Right lobe of liver (tissue), 6 donors: ENCODE measurements at regions not wholly inside any gene's neighbourhood (a gene's known extent, or its start where the extent isn't known, plus 50 kb on each side); places are given as distances from the start of the nearest gene placed in this dataset.

ENCODE experiments used
- ATAC-seq, 4 donors: fragments of 200-7000 bp; cut with Tn5 transposase; one replicate each; pipeline ENCODE4 v1.9.1; 2020; ENCODE audit warnings: mild to moderate bottlenecking in 4 of 4, moderate library complexity in 4 of 4
- DNase-seq, 3 donors: peaks; one replicate each; pipeline ENCODE4 v3.0.0-alpha.2; 2020
- H3K27ac ChIP-seq, 3 donors: fragments of 200-600 bp; one replicate each; pipeline ENCODE4 v1.8.0; 2022
- H3K27me3 ChIP-seq, 2 donors: fragments of 200-600 bp; one replicate each; pipeline ENCODE4 v1.8.0; 2022
- H3K36me3 ChIP-seq, 4 donors: fragments of 200-600 bp; sonication (generic) in 1 of 4; one replicate each; pipeline versions ENCODE4 v1.5.1 to v1.8.0; 2017 to 2022; ENCODE audit warnings: control low read depth in 1 of 4
- H3K4me1 ChIP-seq, 4 donors: fragments of 200-600 bp; sonication (generic) in 1 of 4; one replicate each; pipeline versions ENCODE4 v1.5.1 to v1.8.0; 2017 to 2022; ENCODE audit warnings: control low read depth in 1 of 4
- H3K4me3 ChIP-seq, 3 donors: fragments of 200-600 bp; one replicate each; pipeline ENCODE4 v1.8.0; 2022
- H3K9me3 ChIP-seq, 4 donors: fragments of 200-600 bp; sonication (generic) in 1 of 4; one replicate each; pipeline versions ENCODE4 v1.5.1 to v1.8.0; 2017 to 2022; ENCODE audit warnings: control low read depth in 1 of 4
- CTCF ChIP-seq, 4 donors: fragments of 200-600 bp in 3 of 4; fragments of 450-650 bp in 1 of 4; IDR thresholded peaks; one replicate each; pipeline versions ENCODE4 v1.5.1 to v1.8.0; 2016 to 2022; ENCODE audit warnings: antibody characterized with exemption in 4 of 4, mild to moderate bottlenecking in 2 of 4
- POLR2A ChIP-seq: fragments of 450-650 bp; IDR thresholded peaks from one replicate; pipeline ENCODE4 v1.6.1; 2017; ENCODE audit warnings: antibody characterized with exemption, mild to moderate bottlenecking
- WGBS: methylation state at CpG from one replicate; pipeline ENCODE4 v1.1.6; 2018; ENCODE audit warnings: low coverage, low lambda C conversion rate; ENCODE audit not compliant: insufficient coverage; ENCODE audit errors: missing lambda C conversion rate; 5-methylcytosine and 5-hydroxymethylcytosine counted together
- intact Hi-C, 2 donors: fragments of 100-400 bp; cut with DNase I; formaldehyde crosslinking; loops; one replicate each; pipeline versions ENCODE4 v1.11.2 to v1.14.1; 2022
- donor health status: DM: no; HTN: yes; CAD: no.
- donor health status: DM: no; HTN: no; CAD: no.
- donor health status: DM: no; HTN: no; CAD: no.
- donor health status: DM: no; HTN: yes; CAD: no.
- donor health status: DM: no; HTN: yes; CAD: no.

GRCh38 chr7:53245721-53246120, 210.3 kb downstream of the POM121L12 start:
- H3K4me3 ChIP-seq, result no peak overlapping the region
- no peak for TF ChIP-seq CTCF (IDR thresholded peaks at IDR 0.05)
- TF ChIP-seq POLR2A, result no peak
- no peaks in the 10 kb centered on the region for H3K36me3 ChIP-seq
- H3K9me3 ChIP-seq, result no peaks in the 10 kb centered on the region
- ATAC-seq (no peak), DNase-seq (no peak)
- H3K27me3 ChIP-seq, result no peaks in the 10 kb centered on the region
- 53% methylated on average over 4 of the region's 4 CpGs for WGBS
- H3K27ac ChIP-seq, result no peak overlapping the region
- intact Hi-C loops, result no loop called here
- no peaks in the 10 kb centered on the region for H3K4me1 ChIP-seq

- intact Hi-C loops, result no loop called here
- H3K9me3 ChIP-seq, result no peaks in the 10 kb centered on the region
These were observed 211.5 kb downstream of the POM121L12 start for GRCh38 chr7:53246957-53247356.

GRCh38 chr7:53252539-53252938, 217.1 kb downstream of the POM121L12 start:
- Histone ChIP-seq H3K36me3 (no peaks in the 10 kb centered on the region), H3K4me3 (no peak overlapping the region), H3K27me3 (no peaks in the 10 kb centered on the region), H3K27ac (no peak overlapping the region), H3K9me3 (no peaks in the 10 kb centered on the region), H3K4me1 (no peaks in the 10 kb centered on the region)
- no peak for ATAC-seq
- WGBS, result 18% methylated on average over 1 of the region's 1 CpG
- intact Hi-C loops, result no loop called here
- TF ChIP-seq CTCF (IDR thresholded peaks at IDR 0.05), result no peak
- no peak for TF ChIP-seq POLR2A
- no peak for DNase-seq

More at GRCh38 chr7:53246957-53247356, 211.5 kb downstream of the POM121L12 start:
- Histone ChIP-seq H3K4me1 (no peaks in the 10 kb centered on the region), H3K27me3 (no peaks in the 10 kb centered on the region), H3K4me3 (no peak overlapping the region), H3K27ac (no peak overlapping the region), H3K36me3 (no peaks in the 10 kb centered on the region)
- no peak for DNase-seq
- no peak for ATAC-seq
- no peak for TF ChIP-seq POLR2A
- no peak for TF ChIP-seq CTCF (IDR thresholded peaks at IDR 0.05)
- WGBS, result 20% methylated on average over 1 of the region's 1 CpG

GRCh38 chr7:53272081-53272480, 236.6 kb downstream of the POM121L12 start:
- WGBS, result 14% methylated on average over 4 of the region's 4 CpGs
- H3K27me3 ChIP-seq, result no peaks in the 10 kb centered on the region
- intact Hi-C loops, result no loop called here
- no peak overlapping the region for H3K4me3 ChIP-seq
- TF ChIP-seq CTCF (IDR thresholded peaks at IDR 0.05) (no peak), POLR2A (no peak)
- no peak overlapping the region for H3K27ac ChIP-seq
- no peaks in the 10 kb centered on the region for H3K4me1 ChIP-seq
- ATAC-seq (no peak), DNase-seq (no peak)
- no peaks in the 10 kb centered on the region for H3K9me3 ChIP-seq
- H3K36me3 ChIP-seq, result no peaks in the 10 kb centered on the region

- H3K36me3 ChIP-seq, result no peaks in the 10 kb centered on the region
- H3K27me3 ChIP-seq, result no peaks in the 10 kb centered on the region
- H3K4me1 ChIP-seq, result no peaks in the 10 kb centered on the region
- ATAC-seq (no peak), DNase-seq (no peak)
- H3K4me3 ChIP-seq, result no peak overlapping the region
- no peak overlapping the region for H3K27ac ChIP-seq
- intact Hi-C loops, result no loop called here
- WGBS, result 73% methylated on average over 5 of the region's 5 CpGs
- no peaks in the 10 kb centered on the region for H3K9me3 ChIP-seq
- TF ChIP-seq POLR2A (no peak), CTCF (IDR thresholded peaks at IDR 0.05) (no peak)
These were observed 245.9 kb downstream of the POM121L12 start for GRCh38 chr7:53281312-53281711.
